WI38 (cell line): ENCODE measurements at regions not wholly inside any gene's neighbourhood (a gene's known extent, or its start where the extent isn't known, plus 50 kb on each side); places are given as distances from the start of the nearest gene placed in this dataset.

Source experiments
- H3K4me3 ChIP-seq: 2 replicates; pipeline ENCODE4 v1.5.1; 2011; ENCODE audit warnings: low read depth, mild to moderate bottlenecking, control low read depth, low read length
- CTCF ChIP-seq: IDR thresholded peaks from 2 replicates; pipeline ENCODE4 v1.5.1; 2012; ENCODE audit warnings: low read depth, mild to moderate bottlenecking, control low read depth, low read length

GRCh38 chr11:71144736-71145135 lies 107.6 kb downstream of the SHANK2 start:
- no peak for TF ChIP-seq CTCF
- H3K4me3 ChIP-seq, result no peak overlapping the region

GRCh38 chr11:71144010-71144409 lies 108.4 kb downstream of the SHANK2 start:
- no peak overlapping the region for H3K4me3 ChIP-seq
- TF ChIP-seq CTCF, result no peak

- H3K4me3 ChIP-seq, result no peak overlapping the region
- TF ChIP-seq CTCF, result no peak
Measured at GRCh38 chr11:71140206-71140919, 112.0 kb downstream of the SHANK2 start.

GRCh38 chr11:71139516-71140205 lies 112.7 kb downstream of the SHANK2 start:
- TF ChIP-seq CTCF, result no peak
- no peak overlapping the region for H3K4me3 ChIP-seq

- no peak overlapping the region for H3K4me3 ChIP-seq
- TF ChIP-seq CTCF, result no peak
Measured at GRCh38 chr11:71138737-71139425, 113.5 kb downstream of the SHANK2 start.

GRCh38 chr11:71137376-71137775 lies 115.0 kb downstream of the SHANK2 start:
- no peak for TF ChIP-seq CTCF
- H3K4me3 ChIP-seq, result no peak overlapping the region
